Fibroblast of lung (primary cell): ENCODE measurements at regions not wholly inside any gene's neighbourhood (a gene's known extent, or its start where the extent isn't known, plus 50 kb on each side); places are given as distances from the start of the nearest gene placed in this dataset.

Experiments used
- CTCF ChIP-seq, 2 donors: IDR thresholded peaks in 1 of 2; conservative IDR thresholded peaks in 1 of 2; 1 replicate in 1 of 2; 2 replicates in 1 of 2; pipeline ENCODE4 v1.5.1; 2011 to 2012; ENCODE audit warnings: low read length in 2 of 2, control low read depth in 1 of 2, inconsistent platforms in 1 of 2, low read depth in 1 of 2, mild to moderate bottlenecking in 1 of 2
- EZH2 ChIP-seq: IDR thresholded peaks from 2 replicates; pipeline ENCODE4 v1.5.1; 2012; ENCODE audit warnings: low read length, control low read depth, mild to moderate bottlenecking; ENCODE audit errors: missing control alignments

- TF ChIP-seq CTCF (conservative IDR thresholded peaks at IDR 0.05 in 1 of 2, IDR thresholded peaks at IDR 0.05 in 1 of 2; ENCODE audit: low read depth in 1 of 2, low read length in 2 of 2): no peak
- TF ChIP-seq EZH2: no peak
Measured at GRCh38 chr4:156073976-156074375, 120.3 kb upstream of the CTSO start.
